ENCODE measurements at regions not wholly inside any gene's neighbourhood (a gene's known extent, or its start where the extent isn't known, plus 50 kb on each side); places are given as distances from the start of the nearest gene placed in this dataset.

DNA sequence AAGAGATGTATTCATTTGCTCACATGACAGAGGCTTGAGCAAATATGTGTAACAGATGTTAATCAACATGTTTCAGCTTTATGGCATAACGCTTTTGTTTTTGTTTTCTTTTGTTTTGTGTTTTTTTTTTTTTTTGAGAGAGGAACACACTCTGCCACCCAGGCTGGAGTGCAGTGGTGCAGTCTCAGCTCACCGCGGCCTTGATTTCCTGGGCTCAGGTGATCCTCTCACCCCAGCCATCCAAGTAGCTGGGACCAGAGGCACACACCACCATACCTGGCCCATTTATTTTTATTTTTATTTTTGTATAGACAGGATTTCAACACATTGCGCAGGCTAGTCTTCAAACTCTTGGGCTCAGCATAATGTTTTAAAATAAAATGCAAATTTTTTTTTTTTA, 1504.4 kb upstream of the CADM2 start:
- no peak overlapping the region for H3K4me3 ChIP-seq (ENCODE audit: low read depth, low read length)
- no peaks in the 10 kb centered on the region for H3K9me3 Mint-ChIP-seq (ENCODE audit: unreplicated experiment)
- no peaks in the 10 kb centered on the region for H3K27me3 Mint-ChIP-seq (ENCODE audit: insufficient read depth, unreplicated experiment)
- no peaks in the 10 kb centered on the region for H3K4me1 Mint-ChIP-seq (ENCODE audit: low read depth, unreplicated experiment)
- ChIA-PET CTCF (no interaction called here), POLR2A (no interaction called here)
- no TSS peak for BruUV-seq (replicated peaks)
- no peaks in the 10 kb centered on the region for H3K27me3 ChIP-seq (replicated peaks; ENCODE audit: control insufficient read depth, insufficient read depth, low read length)
- no peak overlapping the region for H3K4me3 Mint-ChIP-seq (ENCODE audit: unreplicated experiment)
- H3K27ac Mint-ChIP-seq (ENCODE audit: unreplicated experiment): no peak overlapping the region
- H3K36me3 ChIP-seq (ENCODE audit: control insufficient read depth, insufficient read depth, low read length): no peaks in the 10 kb centered on the region
- no peaks in the 10 kb centered on the region for H3K9me3 ChIP-seq
- no peaks in the 10 kb centered on the region for H3K4me1 ChIP-seq
- DNase-seq: no peak
- H3K36me3 Mint-ChIP-seq (ENCODE audit: insufficient read depth, unreplicated experiment): no peaks in the 10 kb centered on the region
- TF ChIP-seq, protein P1, sequence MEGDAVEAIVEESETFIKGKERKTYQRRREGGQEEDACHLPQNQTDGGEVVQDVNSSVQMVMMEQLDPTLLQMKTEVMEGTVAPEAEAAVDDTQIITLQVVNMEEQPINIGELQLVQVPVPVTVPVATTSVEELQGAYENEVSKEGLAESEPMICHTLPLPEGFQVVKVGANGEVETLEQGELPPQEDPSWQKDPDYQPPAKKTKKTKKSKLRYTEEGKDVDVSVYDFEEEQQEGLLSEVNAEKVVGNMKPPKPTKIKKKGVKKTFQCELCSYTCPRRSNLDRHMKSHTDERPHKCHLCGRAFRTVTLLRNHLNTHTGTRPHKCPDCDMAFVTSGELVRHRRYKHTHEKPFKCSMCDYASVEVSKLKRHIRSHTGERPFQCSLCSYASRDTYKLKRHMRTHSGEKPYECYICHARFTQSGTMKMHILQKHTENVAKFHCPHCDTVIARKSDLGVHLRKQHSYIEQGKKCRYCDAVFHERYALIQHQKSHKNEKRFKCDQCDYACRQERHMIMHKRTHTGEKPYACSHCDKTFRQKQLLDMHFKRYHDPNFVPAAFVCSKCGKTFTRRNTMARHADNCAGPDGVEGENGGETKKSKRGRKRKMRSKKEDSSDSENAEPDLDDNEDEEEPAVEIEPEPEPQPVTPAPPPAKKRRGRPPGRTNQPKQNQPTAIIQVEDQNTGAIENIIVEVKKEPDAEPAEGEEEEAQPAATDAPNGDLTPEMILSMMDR (IDR thresholded peaks at IDR 0.05; ENCODE audit: insufficient read depth in 1 of 2, low read depth in 1 of 2, low read length in 1 of 2, severe bottlenecking in 1 of 2, unreplicated experiment in 1 of 2): no peak
- intact Hi-C loops (cut with micrococcal nuclease; ENCODE audit: unreplicated experiment): no loop called here

DNA sequence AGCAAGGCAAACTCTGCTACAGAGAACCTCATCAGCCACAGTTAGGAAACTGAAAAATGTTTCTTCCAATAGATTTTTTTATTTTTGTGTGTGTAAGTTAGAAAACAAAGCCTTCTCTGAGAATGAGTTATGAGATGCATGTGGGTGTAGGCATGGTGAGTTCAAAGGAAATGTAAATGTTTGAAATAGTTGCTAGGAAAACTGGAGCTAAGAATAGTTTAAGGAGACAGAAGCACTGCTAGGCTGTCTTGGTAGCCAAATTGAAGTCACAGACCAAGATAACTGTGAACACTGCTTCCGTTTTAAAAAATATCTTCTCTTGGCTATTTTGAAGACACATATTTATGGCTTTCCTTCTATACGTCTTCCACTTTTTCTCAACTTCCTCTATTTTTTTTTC, 1501.2 kb upstream of the CADM2 start:
- H3K36me3 Mint-ChIP-seq (ENCODE audit: insufficient read depth, unreplicated experiment): no peaks in the 10 kb centered on the region
- ChIA-PET POLR2A (no interaction called here), CTCF (no interaction called here)
- intact Hi-C loops (cut with micrococcal nuclease; ENCODE audit: unreplicated experiment): no loop called here
- no peaks in the 10 kb centered on the region for H3K9me3 Mint-ChIP-seq (ENCODE audit: unreplicated experiment)
- no peaks in the 10 kb centered on the region for H3K36me3 ChIP-seq (ENCODE audit: control insufficient read depth, insufficient read depth, low read length)
- TF ChIP-seq, protein P1 (IDR thresholded peaks at IDR 0.05; ENCODE audit: insufficient read depth in 1 of 2, low read depth in 1 of 2, low read length in 1 of 2, severe bottlenecking in 1 of 2, unreplicated experiment in 1 of 2): no peak
- H3K4me3 Mint-ChIP-seq (ENCODE audit: unreplicated experiment): no peak overlapping the region
- no peak overlapping the region for H3K4me3 ChIP-seq (ENCODE audit: low read depth, low read length)
- no peaks in the 10 kb centered on the region for H3K27me3 ChIP-seq (replicated peaks; ENCODE audit: control insufficient read depth, insufficient read depth, low read length)
- DNase-seq: no peak
- no peak overlapping the region for H3K27ac Mint-ChIP-seq (ENCODE audit: unreplicated experiment)
- no peaks in the 10 kb centered on the region for H3K4me1 Mint-ChIP-seq (ENCODE audit: low read depth, unreplicated experiment)
- BruUV-seq (replicated peaks): no TSS peak
- H3K9me3 ChIP-seq: no peaks in the 10 kb centered on the region
- H3K4me1 ChIP-seq: no peaks in the 10 kb centered on the region
- no peaks in the 10 kb centered on the region for H3K27me3 Mint-ChIP-seq (ENCODE audit: insufficient read depth, unreplicated experiment)

DNA sequence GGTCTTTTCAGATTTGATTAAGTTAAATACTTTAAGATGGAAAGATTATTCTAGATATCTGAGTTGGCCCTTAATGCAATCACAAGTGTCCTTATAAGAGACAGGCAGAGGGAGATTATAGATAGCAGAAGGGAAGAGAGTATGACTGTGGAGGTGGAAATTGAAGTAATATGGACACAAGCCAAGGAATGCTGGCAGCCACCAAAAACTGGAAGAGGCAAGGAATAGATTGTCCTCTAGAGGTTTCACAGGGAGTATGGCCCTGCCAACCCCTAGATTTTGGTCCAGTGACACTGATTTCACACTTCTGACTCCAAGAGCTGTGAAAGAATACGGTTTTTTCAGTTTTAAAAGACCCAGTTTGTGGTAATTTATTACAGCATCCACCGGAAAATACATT, 1498.7 kb upstream of the CADM2 start:
- CTCF ChIA-PET: no interaction called here
- H3K27ac Mint-ChIP-seq (ENCODE audit: unreplicated experiment): no peak overlapping the region

More for the DNA sequence above, 1498.7 kb upstream of the CADM2 start:
- intact Hi-C loops (cut with micrococcal nuclease; ENCODE audit: unreplicated experiment): no loop called here
- no peaks in the 10 kb centered on the region for H3K4me1 ChIP-seq
- H3K4me1 Mint-ChIP-seq (ENCODE audit: low read depth, unreplicated experiment): no peaks in the 10 kb centered on the region
- no peaks in the 10 kb centered on the region for H3K9me3 ChIP-seq
- POLR2A ChIA-PET: no interaction called here
- no peak for DNase-seq
- no TSS peak for BruUV-seq (replicated peaks)
- H3K27me3 Mint-ChIP-seq (ENCODE audit: insufficient read depth, unreplicated experiment): no peaks in the 10 kb centered on the region
- no peaks in the 10 kb centered on the region for H3K36me3 Mint-ChIP-seq (ENCODE audit: insufficient read depth, unreplicated experiment)
- H3K4me3 Mint-ChIP-seq (ENCODE audit: unreplicated experiment): no peak overlapping the region
- H3K9me3 Mint-ChIP-seq (ENCODE audit: unreplicated experiment): no peaks in the 10 kb centered on the region
- H3K36me3 ChIP-seq (ENCODE audit: control insufficient read depth, insufficient read depth, low read length): no peaks in the 10 kb centered on the region
- TF ChIP-seq, protein P1 (IDR thresholded peaks at IDR 0.05; ENCODE audit: insufficient read depth in 1 of 2, low read depth in 1 of 2, low read length in 1 of 2, severe bottlenecking in 1 of 2, unreplicated experiment in 1 of 2): no peak
- no peaks in the 10 kb centered on the region for H3K27me3 ChIP-seq (replicated peaks; ENCODE audit: control insufficient read depth, insufficient read depth, low read length)
- no peak overlapping the region for H3K4me3 ChIP-seq (ENCODE audit: low read depth, low read length)
